DMS79 (cell line): ENCODE measurements at regions not wholly inside any gene's neighbourhood (a gene's known extent, or its start where the extent isn't known, plus 50 kb on each side); places are given as distances from the start of the nearest gene placed in this dataset.
"Not testable (repeated sequence)": the region's sequence is repeated elsewhere in the genome, so short reads cannot be mapped to it uniquely, and the experiment has no call there.

Experiments used
- DNase-seq: peaks from one replicate; lab custom pipeline; 2025; lab: John Stamatoyannopoulos, UW

DNA sequence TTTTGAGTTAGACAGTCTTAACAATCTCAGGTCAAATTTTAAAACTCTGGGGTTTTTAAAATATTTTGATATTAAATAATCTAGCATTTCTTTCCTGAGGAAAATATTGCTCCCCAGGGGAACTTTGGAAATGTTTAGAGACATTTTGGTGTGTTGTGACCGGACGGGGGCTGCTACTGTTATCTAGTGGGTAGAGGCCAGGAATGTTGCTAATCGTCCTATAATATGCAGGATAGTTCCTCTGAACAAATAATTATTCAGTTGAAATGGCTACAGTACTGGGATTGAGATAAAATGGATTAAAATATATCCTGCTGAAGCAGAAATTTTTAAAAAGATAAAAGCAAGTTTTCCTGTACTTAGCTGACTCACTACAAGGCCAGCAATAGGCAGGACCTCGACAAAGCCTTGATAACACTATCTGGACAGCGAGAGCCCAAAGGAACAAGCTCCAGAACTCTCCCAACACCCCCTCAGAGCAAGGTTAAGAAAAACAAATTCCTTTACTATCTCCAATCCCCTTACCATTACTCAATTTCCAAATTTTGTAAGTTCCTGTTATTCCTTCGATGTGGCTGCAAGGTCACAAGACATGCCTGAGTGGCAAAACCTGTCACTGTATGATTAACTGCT, 1407.4 kb downstream of the SUCLG1 start:
- DNase-seq = no peak

DNA sequence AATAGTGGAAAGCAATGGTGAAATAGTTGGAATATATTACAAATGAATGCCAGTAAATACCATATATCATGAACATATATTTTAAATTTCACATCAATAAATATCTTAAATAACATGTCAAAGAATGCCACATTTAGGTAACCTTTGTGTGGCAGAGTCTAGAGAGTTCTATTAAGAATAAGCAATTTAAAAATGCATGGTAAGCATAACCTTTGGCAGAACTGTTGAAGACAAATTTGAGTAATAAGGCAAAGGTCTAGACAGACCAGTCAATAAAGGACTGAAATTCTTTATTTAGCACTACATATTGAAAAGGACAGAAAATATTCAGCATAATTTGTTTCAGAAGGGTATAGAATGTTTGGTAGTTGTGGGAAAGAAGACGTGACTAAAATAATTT, 1417.0 kb downstream of the SUCLG1 start:
- DNase-seq = no peak

DNA sequence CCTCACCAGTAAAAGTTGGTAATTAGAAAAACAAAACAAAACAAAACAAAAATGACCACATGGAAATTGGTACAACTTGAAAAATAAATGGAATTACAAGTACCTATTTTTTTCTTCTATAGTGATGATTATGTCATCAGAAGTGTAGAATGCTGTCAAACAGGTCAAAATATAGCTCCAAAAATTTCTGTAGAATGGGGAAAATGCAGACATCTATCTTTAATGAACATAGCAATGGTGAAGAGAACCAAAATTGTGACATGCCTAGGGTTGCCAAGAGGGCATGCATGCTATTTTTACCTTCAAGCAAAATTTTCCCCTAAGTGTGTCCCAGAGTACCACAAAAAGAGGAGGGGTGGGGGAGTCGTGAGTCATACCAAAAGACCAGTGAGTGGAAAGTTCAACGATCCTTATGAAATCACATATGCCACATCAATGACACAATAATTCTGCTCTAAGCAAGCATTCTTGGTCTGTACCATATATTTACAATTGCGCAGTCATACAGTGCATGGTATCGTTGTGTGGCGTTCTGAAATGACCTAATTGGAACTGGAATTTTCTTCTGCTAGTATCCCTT, 1436.4 kb downstream of the SUCLG1 start:
- DNase-seq = no peak

DNA sequence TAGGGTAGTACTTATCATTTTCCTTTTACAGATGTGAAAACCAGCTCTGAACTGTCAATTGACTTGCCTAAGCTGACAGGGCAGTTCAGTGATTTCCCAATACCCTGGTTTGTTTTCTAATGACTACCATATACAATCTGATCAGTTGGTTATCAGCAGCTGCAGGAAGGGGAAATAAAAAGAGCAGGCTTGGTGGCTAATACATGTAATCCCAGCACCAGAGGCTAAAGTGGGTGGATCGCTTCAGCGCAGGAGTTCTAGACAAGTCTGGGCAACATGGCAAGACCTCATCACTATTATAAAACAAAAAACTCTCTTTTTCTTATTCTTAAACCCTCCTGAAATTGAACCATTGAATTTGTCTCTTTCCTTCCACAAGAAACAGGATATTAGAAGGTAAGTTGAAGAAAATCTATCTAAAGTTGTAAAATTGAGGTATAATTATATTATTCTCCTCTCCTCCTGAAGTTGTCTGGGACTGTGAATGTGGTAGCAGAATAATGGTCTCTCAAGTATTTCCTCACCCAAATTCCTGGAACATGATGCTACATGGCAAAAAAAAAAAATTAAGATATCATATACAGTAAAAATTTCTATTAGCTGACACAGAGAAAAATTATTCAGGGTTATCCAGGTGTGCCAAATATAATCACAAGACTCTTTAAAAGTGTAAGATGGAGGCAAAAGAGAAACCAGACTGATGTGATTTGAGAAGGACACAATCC, 1441.6 kb downstream of the SUCLG1 start:
- no peak for DNase-seq

- no peak for DNase-seq
These were observed 1442.6 kb downstream of the SUCLG1 start for GRCh38 chr2:83016343-83017110.

GRCh38 chr2:83015900-83016299, 1443.2 kb downstream of the SUCLG1 start:
- no peak for DNase-seq

DNA sequence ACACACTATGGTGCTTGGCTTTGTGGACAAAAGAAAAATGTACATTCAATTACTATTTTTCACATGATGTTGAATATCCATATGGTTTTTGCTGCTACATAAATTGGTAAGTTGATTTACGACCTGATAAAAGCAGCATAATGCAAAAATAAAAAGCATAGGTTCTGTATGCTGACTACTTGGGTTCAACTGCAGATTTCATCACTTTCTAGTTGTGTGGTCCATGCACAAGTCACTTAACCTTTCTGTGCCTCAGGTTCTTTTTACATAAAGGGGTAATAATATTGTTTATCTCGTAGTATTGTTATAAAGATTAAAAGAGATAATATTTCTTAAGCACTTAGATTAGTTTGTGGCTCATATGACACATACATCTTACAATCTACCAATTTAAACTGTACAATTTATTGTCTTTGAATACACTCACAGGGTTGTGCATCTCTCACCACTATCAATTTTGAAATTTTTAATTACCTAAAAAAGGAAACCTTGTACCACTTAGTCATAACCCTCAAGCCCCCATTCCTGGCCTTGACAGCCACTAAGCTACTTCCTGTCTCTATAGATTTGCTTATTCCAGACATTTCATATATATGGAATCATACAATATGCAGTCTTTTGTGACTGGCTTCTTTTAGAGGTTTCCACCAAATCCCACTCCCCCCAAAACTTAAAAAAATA, 1443.9 kb downstream of the SUCLG1 start:
- DNase-seq = no peak

DNA sequence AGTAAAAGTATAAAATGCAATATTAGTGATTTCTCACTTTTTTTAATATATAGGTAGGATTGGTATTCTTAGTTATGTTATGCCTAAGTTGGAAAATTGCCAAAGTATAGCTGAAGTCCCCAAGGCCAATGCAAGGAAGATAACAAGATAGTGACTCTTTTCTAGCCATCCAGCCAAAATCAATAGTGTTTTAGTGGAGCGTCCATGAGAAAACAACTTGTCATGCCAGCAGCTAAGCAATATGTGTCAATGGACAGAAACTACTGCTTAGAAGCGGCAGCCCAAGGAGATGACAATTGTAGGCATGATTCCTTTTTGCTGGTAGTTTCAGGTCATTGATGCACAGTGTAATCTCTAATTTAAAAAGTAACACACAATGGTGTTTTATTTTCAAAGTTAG, 1444.6 kb downstream of the SUCLG1 start:
- DNase-seq = no peak

GRCh38 chr2:83006961-83007360, 1452.1 kb downstream of the SUCLG1 start:
- no peak for DNase-seq

DNA sequence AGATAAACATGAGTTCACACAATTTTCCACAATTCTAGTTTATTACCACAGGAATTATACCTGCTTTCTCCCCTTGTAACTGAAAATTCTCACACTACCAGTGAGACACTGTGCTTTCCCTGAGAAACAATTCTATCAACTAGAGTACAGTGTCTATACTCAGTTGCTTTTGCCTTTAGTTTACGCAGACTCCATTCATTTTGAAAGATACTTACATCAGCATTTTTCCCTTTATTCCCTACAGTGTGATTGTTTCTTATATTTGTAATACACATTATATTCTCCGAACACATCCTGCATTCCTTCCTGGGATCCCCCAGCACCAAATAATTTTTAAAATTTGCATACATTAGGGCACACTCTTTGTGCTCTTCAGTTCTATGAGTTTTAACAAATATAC, 1455.5 kb downstream of the SUCLG1 start:
- no peak for DNase-seq

GRCh38 chr2:83002706-83003105, 1456.4 kb downstream of the SUCLG1 start:
- no peak for DNase-seq

GRCh38 chr2:82998781-82999180, 1460.3 kb downstream of the SUCLG1 start:
- DNase-seq = no peak

GRCh38 chr2:82996217-82996616, 1462.9 kb downstream of the SUCLG1 start:
- DNase-seq = no peak

GRCh38 chr2:82994151-82994550, 1464.9 kb downstream of the SUCLG1 start:
- DNase-seq = no peak

- DNase-seq = no peak
These were observed 1465.5 kb downstream of the SUCLG1 start for GRCh38 chr2:82993609-82994008.

DNA sequence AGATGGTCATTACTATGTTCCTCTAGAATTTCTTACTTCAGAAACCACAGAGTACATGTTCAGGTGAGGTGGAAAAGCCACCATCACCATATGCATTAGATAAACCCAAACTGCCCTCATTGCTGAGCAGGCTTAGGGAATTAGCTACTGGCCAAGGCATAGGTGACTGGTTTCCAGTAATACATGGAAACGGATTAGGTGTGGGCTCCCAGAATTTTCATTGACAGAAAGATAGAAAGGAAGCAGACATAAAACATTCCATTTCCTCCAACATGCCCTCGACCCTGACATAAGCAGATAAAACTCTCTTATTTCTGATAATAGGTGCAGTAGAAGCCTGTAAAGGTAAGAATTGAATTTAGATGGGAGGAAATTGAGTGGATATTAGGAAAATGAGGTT, 1466.1 kb downstream of the SUCLG1 start:
- DNase-seq = no peak

GRCh38 chr2:82987706-82988105, 1471.4 kb downstream of the SUCLG1 start:
- not testable (repeated sequence) for DNase-seq

DNA sequence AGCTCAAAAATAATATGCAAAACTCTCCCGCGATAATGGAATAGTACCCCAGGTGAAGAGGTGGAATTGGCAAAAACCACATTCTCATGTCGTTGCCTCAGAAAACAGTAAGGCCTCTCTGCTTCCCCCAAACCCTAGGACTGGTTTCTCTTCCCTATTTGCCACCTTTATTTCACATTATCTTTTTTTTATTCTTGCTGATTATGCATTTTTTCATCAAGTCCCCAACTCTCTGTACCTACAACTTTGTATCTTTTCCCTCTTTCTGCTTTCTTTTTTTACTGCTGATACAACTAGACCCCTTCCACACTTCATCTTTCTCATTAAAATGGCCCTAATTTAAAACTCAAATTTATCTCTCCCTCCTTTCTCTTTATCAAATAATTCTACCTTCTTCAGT, 1472.2 kb downstream of the SUCLG1 start:
- DNase-seq = no peak

- no peak for DNase-seq
These were observed 1473.4 kb downstream of the SUCLG1 start for GRCh38 chr2:82985572-82986197.

DNA sequence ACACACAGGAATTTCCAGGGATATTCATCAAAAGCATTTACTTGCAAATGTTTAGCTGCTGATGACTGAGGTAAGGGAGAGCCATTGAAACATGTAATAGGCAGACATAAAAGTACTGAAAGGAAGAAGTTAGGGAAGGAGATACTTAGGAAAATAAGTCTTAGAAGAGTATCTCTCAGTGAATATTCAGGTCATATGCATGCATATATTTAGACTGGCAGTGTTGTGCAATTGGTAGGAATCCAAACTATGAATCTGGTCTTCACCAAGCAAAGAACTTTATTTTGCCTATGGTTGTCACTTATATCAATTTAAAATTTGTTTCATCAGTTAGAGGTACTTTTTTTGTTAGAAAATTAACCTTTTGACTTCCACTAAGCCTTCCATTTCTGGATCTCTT, 1490.7 kb downstream of the SUCLG1 start:
- DNase-seq = no peak

- no peak for DNase-seq
These were observed 1494.7 kb downstream of the SUCLG1 start for GRCh38 chr2:82964341-82964740.

GRCh38 chr2:82959727-82960126, 1499.4 kb downstream of the SUCLG1 start:
- DNase-seq = no peak
